Nephron progenitor cell (in vitro differentiated cells): ENCODE measurements at regions not wholly inside any gene's neighbourhood (a gene's known extent, or its start where the extent isn't known, plus 50 kb on each side); places are given as distances from the start of the nearest gene placed in this dataset.

Experiments
- DNase-seq: peaks from one replicate; pipeline ENCODE4 v3.0.0; 2021
- H3K27ac Mint-ChIP-seq: 2 replicates; pipeline ENCODE4 v1.8.0; 2021; ENCODE audit warnings: mild to moderate bottlenecking, moderate library complexity, mixed read lengths
- H3K27me3 Mint-ChIP-seq: 2 replicates; pipeline ENCODE4 v1.8.0; 2021; ENCODE audit warnings: mild to moderate bottlenecking, low read depth, mixed read lengths; ENCODE audit not compliant: poor library complexity
- H3K36me3 Mint-ChIP-seq: 2 replicates; pipeline ENCODE4 v1.8.0; 2021; ENCODE audit warnings: low read depth, mixed read lengths
- H3K4me1 Mint-ChIP-seq: 2 replicates; pipeline ENCODE4 v1.8.0; 2021; ENCODE audit warnings: mixed read lengths
- H3K4me3 Mint-ChIP-seq: 2 replicates; pipeline ENCODE4 v1.8.0; 2021; ENCODE audit warnings: mild to moderate bottlenecking, moderate library complexity, mixed read lengths
- H3K9me3 Mint-ChIP-seq: 2 replicates; pipeline ENCODE4 v1.8.0; 2021; ENCODE audit warnings: mild to moderate bottlenecking, moderate library complexity, mixed read lengths
- CTCF ChIP-seq: fragments of 200-600 bp; sonication (generic); IDR thresholded peaks from 2 replicates; pipeline ENCODE4 v1.5.0; 2021; ENCODE audit warnings: antibody characterized with exemption

GRCh38 chr13:27014406-27015359 is 156.9 kb downstream of the USP12 start:
- Mint-ChIP-seq H3K27ac (peak overlapping the region; percentile 65), H3K9me3 (no peaks in the 10 kb centered on the region), H3K4me3 (no peak overlapping the region), H3K27me3 (peaks cover 23% of the 10 kb centered on the region), H3K36me3 (no peaks in the 10 kb centered on the region), H3K4me1 (peaks cover 38% of the 10 kb centered on the region)
- DNase-seq: no peak
- TF ChIP-seq CTCF: no peak

- Mint-ChIP-seq H3K27ac (no peak overlapping the region), H3K4me1 (peaks cover 21% of the 10 kb centered on the region), H3K4me3 (no peak overlapping the region), H3K9me3 (no peaks in the 10 kb centered on the region), H3K27me3 (peaks cover 25% of the 10 kb centered on the region), H3K36me3 (no peaks in the 10 kb centered on the region)
- DNase-seq: no peak
- TF ChIP-seq CTCF: no peak
Measured at GRCh38 chr13:27012482-27013197, 159.0 kb downstream of the USP12 start.

- DNase-seq: no peak
- Mint-ChIP-seq H3K36me3 (no peaks in the 10 kb centered on the region), H3K27ac (no peak overlapping the region), H3K9me3 (no peaks in the 10 kb centered on the region), H3K4me1 (peaks cover 21% of the 10 kb centered on the region), H3K4me3 (no peak overlapping the region), H3K27me3 (peaks cover 35% of the 10 kb centered on the region)
- no peak for TF ChIP-seq CTCF
Measured at GRCh38 chr13:27011661-27012060, 159.9 kb downstream of the USP12 start.

- no peak for DNase-seq
- H3K4me1 Mint-ChIP-seq: peaks cover 24% of the 10 kb centered on the region
Measured at GRCh38 chr13:27008733-27009132, 162.9 kb downstream of the USP12 start.

GRCh38 chr13:27007166-27007565 is 164.4 kb downstream of the USP12 start:
- Mint-ChIP-seq H3K27ac (no peak overlapping the region), H3K9me3 (peaks cover 18% of the 10 kb centered on the region), H3K4me3 (peak overlapping the region; percentile 71), H3K36me3 (no peaks in the 10 kb centered on the region), H3K4me1 (peaks cover 24% of the 10 kb centered on the region), H3K27me3 (peaks cover 65% of the 10 kb centered on the region)
- DNase-seq: no peak
- TF ChIP-seq CTCF: no peak

More at GRCh38 chr13:27008733-27009132, 162.9 kb downstream of the USP12 start:
- H3K4me3 Mint-ChIP-seq: no peak overlapping the region
- H3K9me3 Mint-ChIP-seq: peaks cover 6% of the 10 kb centered on the region
- TF ChIP-seq CTCF: no peak
- no peak overlapping the region for H3K27ac Mint-ChIP-seq
- H3K27me3 Mint-ChIP-seq: peaks cover 58% of the 10 kb centered on the region
- H3K36me3 Mint-ChIP-seq: no peaks in the 10 kb centered on the region
